Thyroid gland (tissue), 4 donors: ENCODE measurements at regions not wholly inside any gene's neighbourhood (a gene's known extent, or its start where the extent isn't known, plus 50 kb on each side); places are given as distances from the start of the nearest gene placed in this dataset.

Experiments
- POLR2A ChIP-seq, 2 donors: fragments of 450-650 bp; IDR thresholded peaks; one replicate each; pipeline ENCODE4 v1.6.1; 2017; ENCODE audit warnings: antibody characterized with exemption in 2 of 2, mild to moderate bottlenecking in 2 of 2, moderate library complexity in 1 of 2
- TF ChIP-seq, protein P1 (sequence below), 6 experiments: fragments of 200-600 bp in 3 of 6; fragments of 450-650 bp in 3 of 6; sonication (generic) in 3 of 6; IDR thresholded peaks; one replicate each; pipeline ENCODE4 v1.5.1; 2016 to 2019; ENCODE audit warnings: antibody characterized with exemption in 6 of 6, mild to moderate bottlenecking in 2 of 6, inconsistent platforms in 1 of 6, moderate library complexity in 1 of 6

DNA sequence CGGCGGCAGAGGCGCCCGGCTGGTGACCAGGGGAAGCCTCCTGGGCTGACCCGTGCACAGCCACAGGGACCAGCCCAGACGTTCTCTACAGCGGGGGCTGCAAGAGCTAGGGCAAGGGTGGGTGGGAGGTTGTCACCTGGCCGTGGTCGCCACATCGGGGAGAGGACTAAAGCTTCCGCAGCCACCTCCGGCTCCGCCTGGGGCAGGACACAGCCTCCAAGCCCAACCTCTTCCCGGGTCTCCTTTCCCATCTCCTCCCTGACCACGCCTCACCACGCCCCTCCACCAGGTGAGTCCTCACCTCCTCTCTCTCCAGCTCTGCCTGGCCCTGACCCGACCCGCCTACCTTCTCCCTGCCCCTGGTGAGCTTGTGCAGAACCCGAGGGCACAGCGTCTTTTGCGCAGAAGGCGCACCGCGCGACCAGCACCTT, 75.9 kb upstream of the LMO1 start:
- TF ChIP-seq POLR2A (IDR thresholded peaks at IDR 0.05) = no peak
- TF ChIP-seq, protein P1, sequence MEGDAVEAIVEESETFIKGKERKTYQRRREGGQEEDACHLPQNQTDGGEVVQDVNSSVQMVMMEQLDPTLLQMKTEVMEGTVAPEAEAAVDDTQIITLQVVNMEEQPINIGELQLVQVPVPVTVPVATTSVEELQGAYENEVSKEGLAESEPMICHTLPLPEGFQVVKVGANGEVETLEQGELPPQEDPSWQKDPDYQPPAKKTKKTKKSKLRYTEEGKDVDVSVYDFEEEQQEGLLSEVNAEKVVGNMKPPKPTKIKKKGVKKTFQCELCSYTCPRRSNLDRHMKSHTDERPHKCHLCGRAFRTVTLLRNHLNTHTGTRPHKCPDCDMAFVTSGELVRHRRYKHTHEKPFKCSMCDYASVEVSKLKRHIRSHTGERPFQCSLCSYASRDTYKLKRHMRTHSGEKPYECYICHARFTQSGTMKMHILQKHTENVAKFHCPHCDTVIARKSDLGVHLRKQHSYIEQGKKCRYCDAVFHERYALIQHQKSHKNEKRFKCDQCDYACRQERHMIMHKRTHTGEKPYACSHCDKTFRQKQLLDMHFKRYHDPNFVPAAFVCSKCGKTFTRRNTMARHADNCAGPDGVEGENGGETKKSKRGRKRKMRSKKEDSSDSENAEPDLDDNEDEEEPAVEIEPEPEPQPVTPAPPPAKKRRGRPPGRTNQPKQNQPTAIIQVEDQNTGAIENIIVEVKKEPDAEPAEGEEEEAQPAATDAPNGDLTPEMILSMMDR (IDR thresholded peaks at IDR 0.05) = no peak
